Stimulated activated naive B cell treated with anti-CD40 and anti-IgM and Interleukin-4, amounts not matched to agents 10 μg/mL and 1 μg/mL and 100 μg/mL, for 72 hours (primary cell): ENCODE measurements at regions not wholly inside any gene's neighbourhood (a gene's known extent, or its start where the extent isn't known, plus 50 kb on each side); places are given as distances from the start of the nearest gene placed in this dataset.

Experiments used
- ATAC-seq, 2 donors: fragments of 150-1000 bp; cut with Tn5 transposase; replicated peaks; 2 replicates each; pipeline ENCODE4 v1.10.0; 2021; ENCODE audit warnings: moderate library complexity in 1 of 2
- DNase-seq: peaks from one replicate; pipeline ENCODE4 v3.0.0; 2021
- H3K27ac Mint-ChIP-seq: one replicate; pipeline ENCODE4 v1.8.0; 2022; ENCODE audit warnings: mild to moderate bottlenecking, mixed read lengths
- H3K27me3 Mint-ChIP-seq, 2 donors: one replicate each; pipeline ENCODE4 v1.8.0; 2022; ENCODE audit warnings: mixed read lengths in 2 of 2
- H3K36me3 Mint-ChIP-seq, 2 donors: one replicate each; pipeline ENCODE4 v1.8.0; 2022; ENCODE audit warnings: mixed read lengths in 2 of 2, mild to moderate bottlenecking in 1 of 2
- H3K4me1 Mint-ChIP-seq, 2 donors: one replicate each; pipeline ENCODE4 v1.8.0; 2022; ENCODE audit warnings: mixed read lengths in 2 of 2, mild to moderate bottlenecking in 1 of 2
- H3K4me3 Mint-ChIP-seq, 2 donors: one replicate each; pipeline ENCODE4 v1.8.0; 2022; ENCODE audit warnings: mild to moderate bottlenecking in 2 of 2, mixed read lengths in 2 of 2, moderate library complexity in 1 of 2
- H3K9me3 Mint-ChIP-seq, 2 donors: one replicate each; pipeline ENCODE4 v1.8.0; 2022; ENCODE audit warnings: mixed read lengths in 2 of 2, mild to moderate bottlenecking in 1 of 2

DNA sequence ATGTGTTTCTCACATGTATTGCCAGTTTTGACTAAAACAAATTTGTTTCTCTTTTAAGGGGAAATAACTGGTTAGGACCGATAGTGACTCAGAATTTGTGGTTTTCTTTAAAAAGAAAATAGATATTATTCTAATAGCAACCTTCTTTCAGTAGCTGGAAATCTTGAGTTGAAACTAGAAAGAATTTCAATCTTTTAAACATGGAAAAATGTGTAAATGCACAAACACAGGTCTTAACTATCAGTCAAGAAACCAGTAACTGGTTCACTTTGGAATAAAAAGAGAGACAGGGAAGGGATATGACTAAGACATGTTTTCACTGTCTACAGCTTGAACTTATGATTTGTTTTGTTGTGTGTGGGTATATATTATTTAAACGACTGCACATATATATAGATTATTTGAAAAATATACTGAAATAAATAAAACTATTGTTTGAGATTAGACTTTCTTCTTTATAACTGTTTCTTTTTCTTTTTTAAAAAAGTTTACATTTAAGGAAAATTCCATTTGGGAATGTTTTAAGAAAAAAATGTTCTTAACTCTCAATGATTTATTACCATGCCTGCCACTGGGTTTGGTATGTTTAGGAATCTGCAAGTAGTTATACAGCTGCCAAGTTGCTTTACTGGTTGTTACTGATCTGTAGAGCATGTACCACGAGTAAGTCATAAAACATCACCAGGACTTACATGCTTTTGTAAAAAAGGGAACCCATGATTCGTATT is 753.3 kb upstream of the MARCKS start:
- no peaks in the 10 kb centered on the region for H3K27me3 Mint-ChIP-seq
- H3K4me3 Mint-ChIP-seq = no peak overlapping the region
- ATAC-seq (no peak), DNase-seq (no peak)
- no peaks in the 10 kb centered on the region for H3K36me3 Mint-ChIP-seq
- H3K27ac Mint-ChIP-seq = no peak overlapping the region
- no peaks in the 10 kb centered on the region for H3K9me3 Mint-ChIP-seq
- H3K4me1 Mint-ChIP-seq = no peaks in the 10 kb centered on the region

DNA sequence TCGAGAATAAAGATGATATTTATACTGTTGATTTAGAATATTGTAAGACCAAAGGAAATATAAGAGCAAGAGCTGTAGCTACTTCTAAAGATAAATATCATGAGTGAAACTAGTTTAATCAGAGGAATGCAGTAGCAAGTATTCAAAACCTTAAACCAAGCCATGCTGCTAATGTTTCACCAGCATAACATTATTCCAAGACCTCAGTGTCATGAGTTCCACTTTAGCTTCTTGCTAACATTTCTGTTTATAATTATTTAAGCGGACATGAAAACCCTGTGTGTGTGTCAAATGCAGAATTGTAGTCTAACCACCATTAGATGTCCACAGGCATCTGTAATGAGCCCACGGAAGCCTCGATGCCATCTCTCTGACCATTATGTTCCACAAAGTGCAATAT is 752.6 kb upstream of the MARCKS start:
- DNase-seq (no peak), ATAC-seq (no peak)
- Mint-ChIP-seq H3K4me1 (no peaks in the 10 kb centered on the region), H3K27ac (no peak overlapping the region), H3K36me3 (no peaks in the 10 kb centered on the region), H3K27me3 (no peaks in the 10 kb centered on the region), H3K9me3 (no peaks in the 10 kb centered on the region), H3K4me3 (no peak overlapping the region)

DNA sequence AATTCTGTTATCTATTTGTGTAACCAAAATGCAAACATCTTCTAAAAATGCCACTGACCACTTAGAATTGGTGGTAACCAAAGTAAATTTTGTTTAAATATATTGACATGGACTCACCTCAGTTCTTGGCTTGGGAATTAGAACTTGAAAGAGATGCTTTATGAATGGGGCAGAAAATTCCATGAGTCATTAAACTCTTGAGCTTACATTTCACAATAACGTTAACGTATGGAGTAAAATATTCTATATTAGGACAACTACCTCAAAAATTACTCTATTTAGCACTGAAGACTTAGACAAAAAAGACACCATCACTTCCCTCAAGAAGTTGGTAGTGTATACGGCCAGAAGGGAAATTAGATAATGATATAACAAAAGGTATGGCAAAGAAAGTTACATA is 752.2 kb upstream of the MARCKS start:
- no peaks in the 10 kb centered on the region for H3K9me3 Mint-ChIP-seq

DNA sequence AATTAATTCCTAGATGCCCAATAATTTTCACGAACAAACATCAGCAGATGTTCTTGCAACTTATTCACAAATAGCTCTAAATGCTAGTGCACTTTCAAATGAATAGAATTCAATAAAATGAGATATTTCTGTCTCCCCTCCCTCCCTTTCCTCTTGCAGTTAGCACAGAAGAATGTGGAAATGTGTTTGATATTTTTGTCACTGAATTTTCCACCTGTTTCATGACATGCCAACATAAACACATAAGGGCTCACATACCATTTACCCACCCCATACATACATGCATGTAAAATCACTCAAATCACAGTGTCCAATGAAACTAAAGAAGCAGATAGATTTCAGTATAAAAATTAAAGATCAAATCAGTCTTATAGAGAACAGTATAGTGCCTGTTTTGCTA is 746.9 kb upstream of the MARCKS start:
- no peak overlapping the region for H3K27ac Mint-ChIP-seq
- no peaks in the 10 kb centered on the region for H3K36me3 Mint-ChIP-seq
- H3K4me1 Mint-ChIP-seq = no peaks in the 10 kb centered on the region
- H3K9me3 Mint-ChIP-seq = no peaks in the 10 kb centered on the region
- DNase-seq = no peak
- no peak for ATAC-seq
- H3K27me3 Mint-ChIP-seq = peaks cover 0 to 7% of the 10 kb centered on the region in 2 donors
- no peak overlapping the region for H3K4me3 Mint-ChIP-seq

More for the DNA sequence above, 752.2 kb upstream of the MARCKS start:
- Mint-ChIP-seq H3K27ac (no peak overlapping the region), H3K27me3 (no peaks in the 10 kb centered on the region), H3K36me3 (no peaks in the 10 kb centered on the region), H3K4me1 (no peaks in the 10 kb centered on the region), H3K4me3 (no peak overlapping the region)
- DNase-seq (no peak), ATAC-seq (no peak)

DNA sequence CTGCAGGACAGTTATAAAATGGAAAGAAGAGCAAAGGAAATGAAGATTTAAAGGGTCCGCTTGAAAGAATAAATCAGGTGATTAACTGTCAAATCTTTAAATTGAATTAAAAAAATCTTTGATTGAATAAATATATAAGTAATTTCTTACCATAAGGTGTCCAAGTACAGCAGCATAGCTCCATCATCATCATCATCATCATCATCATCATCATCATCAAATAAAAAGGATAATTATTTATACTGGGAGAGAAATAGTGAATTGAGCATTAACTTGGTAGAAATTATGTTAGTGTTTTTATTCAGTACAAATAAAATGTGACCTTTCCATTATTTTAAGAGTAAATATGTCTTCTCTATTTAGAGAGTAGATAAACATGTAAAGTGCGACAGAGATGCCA is 745.6 kb upstream of the MARCKS start:
- Mint-ChIP-seq H3K9me3 (no peaks in the 10 kb centered on the region), H3K27ac (no peak overlapping the region), H3K27me3 (peaks cover 0 to 7% of the 10 kb centered on the region in 2 donors), H3K4me1 (no peaks in the 10 kb centered on the region), H3K4me3 (no peak overlapping the region), H3K36me3 (no peaks in the 10 kb centered on the region)
- ATAC-seq (no peak), DNase-seq (no peak)

DNA sequence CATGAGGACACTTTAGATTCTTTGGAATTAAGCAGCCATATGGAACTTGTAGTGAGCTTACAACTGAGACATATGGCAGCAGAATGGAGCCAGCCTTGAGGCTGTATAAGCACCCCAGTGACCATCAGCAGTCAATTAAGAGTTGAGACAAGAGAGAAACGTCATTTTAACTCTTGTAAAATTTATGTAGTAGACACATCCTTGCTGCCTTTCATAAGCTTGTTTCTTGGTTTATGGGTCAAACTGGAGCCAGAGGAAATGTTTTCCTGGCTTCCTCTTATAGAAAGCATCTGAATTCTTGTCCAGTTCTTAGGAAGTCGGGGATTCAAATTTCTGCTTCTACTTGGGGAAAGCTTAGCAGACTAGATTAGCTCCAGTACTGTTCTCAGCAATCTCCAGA is 745.1 kb upstream of the MARCKS start:
- Mint-ChIP-seq H3K4me3 (no peak overlapping the region), H3K27me3 (peaks cover 0 to 7% of the 10 kb centered on the region in 2 donors), H3K27ac (no peak overlapping the region), H3K36me3 (no peaks in the 10 kb centered on the region), H3K9me3 (no peaks in the 10 kb centered on the region), H3K4me1 (no peaks in the 10 kb centered on the region)
- DNase-seq = no peak
- ATAC-seq = no peak

DNA sequence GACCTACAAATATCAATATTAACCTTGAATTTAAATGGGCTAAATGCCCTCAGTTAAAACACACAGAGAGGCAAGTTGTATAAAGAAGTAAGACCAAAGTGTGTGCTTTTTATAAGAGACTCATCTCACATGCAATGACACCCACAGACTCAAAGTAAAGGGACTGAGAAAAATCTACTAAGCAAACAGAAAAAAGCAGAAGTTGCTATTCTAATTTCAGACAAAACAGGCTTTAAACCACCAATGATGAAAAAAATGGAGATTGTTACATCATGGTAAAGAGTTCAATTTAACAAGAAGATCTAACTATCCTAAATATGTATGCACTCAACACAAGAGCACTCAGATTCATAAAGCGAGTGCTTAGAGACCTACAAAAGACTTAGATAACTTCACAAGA is 741.9 kb upstream of the MARCKS start:
- Mint-ChIP-seq H3K4me1 (no peaks in the 10 kb centered on the region), H3K4me3 (no peak overlapping the region), H3K27ac (no peak overlapping the region), H3K36me3 (no peaks in the 10 kb centered on the region), H3K9me3 (peaks cover 0 to 6% of the 10 kb centered on the region in 2 donors), H3K27me3 (peaks cover 0 to 7% of the 10 kb centered on the region in 2 donors)
- ATAC-seq (no peak), DNase-seq (no peak)

DNA sequence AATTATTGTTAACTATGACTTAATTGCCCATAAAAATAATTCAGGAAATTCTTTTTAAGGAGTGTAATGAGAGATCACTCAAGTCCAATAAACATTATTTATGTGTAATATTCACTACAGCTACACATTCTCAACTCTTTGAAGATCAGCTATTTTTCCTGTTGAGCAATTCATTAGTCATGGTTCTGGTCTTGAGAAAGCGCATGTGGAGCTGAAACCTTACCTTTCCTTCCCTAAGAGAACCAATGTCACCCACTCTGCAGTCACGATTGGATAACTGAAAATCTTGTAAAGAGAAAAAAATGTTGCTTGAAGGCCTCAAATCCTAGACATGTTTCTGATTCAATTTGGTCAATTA is 736.9 kb upstream of the MARCKS start:
- Mint-ChIP-seq H3K27ac (no peak overlapping the region), H3K4me3 (no peak overlapping the region), H3K4me1 (no peaks in the 10 kb centered on the region), H3K27me3 (no peaks in the 10 kb centered on the region), H3K36me3 (no peaks in the 10 kb centered on the region), H3K9me3 (peaks cover 0 to 6% of the 10 kb centered on the region in 2 donors)
- DNase-seq (no peak), ATAC-seq (no peak)

DNA sequence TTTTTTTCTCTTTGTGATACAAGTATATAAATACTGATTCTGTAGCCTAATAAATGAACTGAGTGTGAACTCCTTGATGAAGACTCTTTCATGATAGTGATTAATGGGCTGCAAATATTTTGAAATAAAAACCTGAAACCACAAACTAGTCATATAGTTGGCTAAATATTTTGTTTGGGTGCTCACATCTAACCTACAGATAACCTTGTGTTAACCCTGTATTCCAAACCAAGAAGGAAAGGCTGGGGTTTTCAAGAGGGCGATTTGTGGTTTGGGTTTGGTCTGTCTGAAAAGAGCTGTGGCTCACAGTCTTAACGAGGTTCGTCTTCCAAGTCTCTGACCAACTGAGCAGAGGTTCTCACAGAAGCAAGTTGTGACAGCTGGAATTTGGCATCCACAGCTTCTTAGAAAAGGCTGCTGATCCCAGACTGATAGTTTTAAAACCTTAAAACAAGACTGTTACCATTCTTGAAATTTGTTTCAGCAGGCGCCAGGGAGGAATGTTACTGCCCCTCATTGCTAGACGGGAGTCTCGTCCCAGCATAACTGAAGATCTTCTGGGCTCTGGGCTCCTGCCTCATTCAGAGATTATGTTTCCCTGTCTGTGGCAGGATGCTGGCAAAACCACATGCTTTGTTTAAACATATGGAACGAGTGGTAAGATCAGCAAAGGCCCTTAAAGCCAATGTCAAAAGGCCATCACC is 736.4 kb upstream of the MARCKS start:
- peaks cover 0 to 6% of the 10 kb centered on the region in 2 donors for H3K9me3 Mint-ChIP-seq
- no peak for ATAC-seq
- H3K27me3 Mint-ChIP-seq = no peaks in the 10 kb centered on the region

DNA sequence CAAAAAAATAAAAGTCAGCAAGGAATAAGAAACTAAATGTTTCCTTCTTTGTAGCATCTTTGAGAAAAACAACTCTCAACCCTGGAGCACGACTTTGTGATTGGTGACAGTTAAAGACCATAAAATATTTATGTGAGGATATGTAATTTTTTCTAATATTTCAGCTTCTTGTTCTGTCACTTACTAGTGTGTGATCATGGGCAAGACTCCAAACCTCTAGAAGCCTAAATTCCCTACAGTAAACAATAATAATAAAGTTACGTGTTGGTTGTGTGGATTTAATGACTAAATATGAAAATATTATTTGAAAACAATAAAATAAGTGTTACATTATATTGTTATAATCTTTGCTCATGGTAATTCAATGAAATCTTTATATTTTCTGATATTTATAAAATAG is 735.6 kb upstream of the MARCKS start:
- H3K27ac Mint-ChIP-seq = no peak overlapping the region
- no peaks in the 10 kb centered on the region for H3K27me3 Mint-ChIP-seq
- DNase-seq = no peak
- no peaks in the 10 kb centered on the region for H3K36me3 Mint-ChIP-seq
- no peak for ATAC-seq
- H3K9me3 Mint-ChIP-seq = peaks cover 0 to 6% of the 10 kb centered on the region in 2 donors
- no peaks in the 10 kb centered on the region for H3K4me1 Mint-ChIP-seq
- H3K4me3 Mint-ChIP-seq = no peak overlapping the region

More for the DNA sequence above, 736.4 kb upstream of the MARCKS start:
- Mint-ChIP-seq H3K27ac (no peak overlapping the region), H3K36me3 (no peaks in the 10 kb centered on the region), H3K4me1 (no peaks in the 10 kb centered on the region), H3K4me3 (no peak overlapping the region)
- DNase-seq = no peak

DNA sequence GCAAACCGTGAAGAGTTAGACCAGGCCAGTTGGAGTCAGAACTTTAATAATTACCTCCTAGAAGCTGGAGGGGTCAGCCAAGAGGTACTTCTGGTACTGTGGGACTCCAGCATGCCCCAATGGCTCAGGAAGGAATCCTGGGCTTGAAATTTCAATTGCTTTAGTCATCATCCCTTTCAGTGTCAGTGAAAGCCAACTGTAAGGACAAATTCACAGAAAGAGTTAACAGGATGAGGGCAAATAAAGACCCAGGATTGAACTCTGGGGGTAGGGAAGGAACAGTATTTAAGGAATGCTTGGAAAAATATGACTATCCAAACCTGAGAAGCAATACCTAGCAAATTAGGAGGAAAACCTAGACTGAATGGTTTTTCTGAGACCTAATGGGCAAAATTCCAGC is 735.1 kb upstream of the MARCKS start:
- no peak for DNase-seq
- Mint-ChIP-seq H3K9me3 (peaks cover 0 to 6% of the 10 kb centered on the region in 2 donors), H3K4me3 (no peak overlapping the region), H3K27ac (no peak overlapping the region), H3K4me1 (no peaks in the 10 kb centered on the region), H3K36me3 (no peaks in the 10 kb centered on the region), H3K27me3 (no peaks in the 10 kb centered on the region)
- no peak for ATAC-seq

DNA sequence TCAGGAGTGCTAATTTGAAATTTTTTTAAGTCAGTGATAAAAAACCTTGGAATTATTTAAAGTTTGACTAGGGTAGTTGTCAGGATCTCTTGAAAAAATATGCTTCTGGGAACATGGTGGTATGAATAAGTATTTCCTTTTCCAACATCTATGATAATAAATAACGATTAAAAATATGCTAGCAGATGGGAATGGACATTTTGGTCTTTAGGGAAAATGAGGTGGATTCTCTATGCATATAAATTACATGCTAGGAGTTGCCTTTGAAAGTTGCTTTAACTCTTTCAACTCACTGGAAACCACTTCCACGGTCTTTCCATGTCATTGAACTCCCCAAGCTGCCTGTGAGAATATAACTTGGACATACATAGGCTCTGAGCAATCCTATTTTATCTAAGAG is 731.5 kb upstream of the MARCKS start:
- Mint-ChIP-seq H3K27me3 (no peaks in the 10 kb centered on the region), H3K27ac (no peak overlapping the region), H3K4me3 (no peak overlapping the region), H3K9me3 (no peaks in the 10 kb centered on the region), H3K4me1 (no peaks in the 10 kb centered on the region), H3K36me3 (no peaks in the 10 kb centered on the region)
- ATAC-seq (no peak), DNase-seq (no peak)

DNA sequence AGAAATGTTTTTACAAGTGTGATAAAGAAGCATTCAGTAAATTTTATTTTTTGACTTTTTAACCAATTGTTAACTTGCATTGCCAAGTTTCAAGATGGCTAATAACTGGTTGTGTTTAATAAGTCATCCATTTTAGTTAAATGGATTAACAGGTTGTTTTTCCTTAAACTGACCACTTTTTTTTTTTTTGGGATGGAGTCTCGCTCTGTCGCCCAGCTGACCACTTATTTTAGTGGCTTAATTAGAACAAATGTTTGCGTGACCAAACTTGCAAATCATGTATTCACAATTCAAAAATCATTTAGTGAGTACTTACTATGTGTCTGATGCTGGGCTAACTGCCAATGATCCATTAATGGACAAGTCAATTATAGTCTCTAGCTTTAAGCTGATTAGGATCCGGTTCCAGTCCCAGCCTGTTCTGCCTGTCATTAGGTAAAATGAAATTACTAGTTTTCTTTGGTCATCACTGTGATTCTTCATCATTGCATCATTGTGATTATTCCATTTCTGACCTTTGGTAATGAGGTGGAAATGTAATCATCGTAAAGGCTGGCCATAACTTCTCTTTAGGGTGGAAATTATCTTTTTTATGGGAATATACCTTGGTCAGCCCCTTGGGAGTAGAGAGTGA is 729.2 kb upstream of the MARCKS start:
- DNase-seq = no peak
- Mint-ChIP-seq H3K27me3 (no peaks in the 10 kb centered on the region), H3K4me3 (no peak overlapping the region), H3K9me3 (no peaks in the 10 kb centered on the region), H3K36me3 (no peaks in the 10 kb centered on the region), H3K4me1 (no peaks in the 10 kb centered on the region), H3K27ac (no peak overlapping the region)
- no peak for ATAC-seq

DNA sequence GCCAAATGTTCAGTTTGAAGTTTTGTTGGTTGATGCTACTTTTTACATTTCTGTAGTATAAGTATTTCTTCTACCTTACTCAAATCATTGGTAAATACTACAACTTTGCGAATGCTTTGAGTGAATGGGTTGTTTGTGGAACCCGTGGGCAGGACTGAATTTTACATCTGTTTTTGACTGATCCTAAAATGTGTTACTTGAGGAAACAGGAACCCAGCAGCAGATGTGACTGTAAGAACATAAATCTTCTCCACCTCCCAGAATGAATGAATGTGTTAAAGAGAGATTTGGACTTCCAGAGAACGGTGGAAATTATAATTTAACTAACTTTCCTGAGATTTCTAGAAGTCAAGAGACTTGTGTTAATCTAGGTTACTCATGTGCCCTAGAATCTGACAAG is 728.5 kb upstream of the MARCKS start:
- DNase-seq (no peak), ATAC-seq (no peak)
- no peaks in the 10 kb centered on the region for H3K36me3 Mint-ChIP-seq
- H3K4me1 Mint-ChIP-seq = no peaks in the 10 kb centered on the region
- no peaks in the 10 kb centered on the region for H3K27me3 Mint-ChIP-seq
- no peak overlapping the region for H3K27ac Mint-ChIP-seq
- no peaks in the 10 kb centered on the region for H3K9me3 Mint-ChIP-seq
- no peak overlapping the region for H3K4me3 Mint-ChIP-seq

DNA sequence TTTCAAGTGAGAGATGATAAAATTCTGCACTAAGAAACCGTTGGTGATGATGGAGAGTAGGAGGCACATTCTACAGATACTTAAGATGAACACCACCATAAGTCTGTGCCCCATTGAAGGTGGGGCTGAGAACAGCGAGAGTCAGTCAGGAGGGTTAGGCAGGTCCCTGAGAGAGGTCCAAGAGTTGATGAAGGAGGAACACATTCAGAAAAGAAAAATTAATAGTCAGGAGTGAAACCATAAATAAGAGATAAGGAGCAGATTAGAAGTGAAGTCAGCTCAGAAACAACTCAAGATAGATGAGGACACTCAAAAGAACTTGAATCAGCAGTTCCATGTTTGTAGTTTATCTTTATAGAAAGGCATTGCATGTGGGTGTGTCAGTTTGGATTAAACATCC is 727.2 kb upstream of the MARCKS start:
- no peaks in the 10 kb centered on the region for H3K9me3 Mint-ChIP-seq
- no peak for DNase-seq
- no peaks in the 10 kb centered on the region for H3K4me1 Mint-ChIP-seq
- no peaks in the 10 kb centered on the region for H3K36me3 Mint-ChIP-seq
- H3K27me3 Mint-ChIP-seq = peaks cover 0 to under 1% of the 10 kb centered on the region in 2 donors
- ATAC-seq = no peak
- H3K4me3 Mint-ChIP-seq = no peak overlapping the region
- H3K27ac Mint-ChIP-seq = no peak overlapping the region
